IMR-90 (cell line): ENCODE measurements at regions not wholly inside any gene's neighbourhood (a gene's known extent, or its start where the extent isn't known, plus 50 kb on each side); places are given as distances from the start of the nearest gene placed in this dataset.

Experiments used
- ATAC-seq: fragments of 200-7000 bp; cut with Tn5 transposase; 2 replicates; pipeline ENCODE4 v1.9.1; 2020; ENCODE audit warnings: low read depth, mild to moderate bottlenecking, moderate library complexity
- BruUV-seq: library from RNA; stranded (reverse); fragments of 400-500 nt; replicated peaks from 2 replicates; lab custom pipeline; 2021; lab: Mats Ljungman, UMichigan
- CTCF ChIA-PET: fragments of 300-600 bp; formaldehyde crosslinking; extraction: SDS; loops from one replicate; lab custom pipeline; 2021; ENCODE audit warnings: antibody characterized with exemption; lab: Yijun Ruan, JAX
- POLR2A ChIA-PET: fragments of 300-600 bp; sonication (Branson Sonifier 250); formaldehyde crosslinking; loops from one replicate; lab custom pipeline; 2022; ENCODE audit warnings: antibody characterized with exemption; ENCODE audit not compliant: unreplicated experiment; lab: Charles Lee
- DNase-seq: peaks from one replicate; pipeline ENCODE4 v3.0.0; 2013
- H2AFZ ChIP-seq: replicated peaks from 2 replicates; pipeline ENCODE3; 2013; ENCODE audit warnings: low read length, mild to moderate bottlenecking; ENCODE audit not compliant: poor library complexity
- H2AK5ac ChIP-seq: 2 replicates; pipeline ENCODE4 v1.6.1; 2013; ENCODE audit warnings: low read depth, low read length, inconsistent platforms
- H2AK9ac ChIP-seq: replicated peaks from 2 replicates; pipeline ENCODE3; 2013; ENCODE audit warnings: mild to moderate bottlenecking, low read depth, low read length, moderate library complexity; ENCODE audit not compliant: poor library complexity
- H2BK120ac ChIP-seq: 2 replicates; pipeline ENCODE4 v1.6.1; 2013; ENCODE audit warnings: low read depth, low read length, inconsistent platforms
- H2BK15ac ChIP-seq: 3 replicates; pipeline ENCODE4 v1.6.1; 2013; ENCODE audit warnings: low read depth, low read length, inconsistent platforms
- H2BK20ac ChIP-seq: 2 replicates; pipeline ENCODE4 v1.6.1; 2013; ENCODE audit warnings: low read depth, mild to moderate bottlenecking, inconsistent platforms, low read length, moderate library complexity
- H2BK5ac ChIP-seq: 2 replicates; pipeline ENCODE4 v1.6.1; 2013; ENCODE audit warnings: mild to moderate bottlenecking, low read depth, low read length, inconsistent platforms; ENCODE audit not compliant: poor library complexity, severe bottlenecking
- H3K14ac ChIP-seq: replicated peaks from 2 replicates; pipeline ENCODE4 v1.6.1; 2013; ENCODE audit warnings: low read depth, low read length, inconsistent platforms
- H3K18ac ChIP-seq: 2 replicates; pipeline ENCODE4 v1.6.1; 2013; ENCODE audit warnings: low read depth, low read length, control low read depth
- H3K23ac ChIP-seq: 2 replicates; pipeline ENCODE4 v1.6.1; 2013; ENCODE audit warnings: low read depth, low read length, inconsistent platforms
- H3K27ac ChIP-seq: 2 replicates; pipeline ENCODE4 v1.5.1; 2013; ENCODE audit warnings: mild to moderate bottlenecking, control low read depth, low read length; ENCODE audit not compliant: insufficient read depth
- H3K27me3 ChIP-seq: 2 replicates; pipeline ENCODE4 v1.6.1; 2013; ENCODE audit warnings: low read length; ENCODE audit not compliant: control insufficient read depth, insufficient read depth
- H3K36me3 ChIP-seq: 2 replicates; pipeline ENCODE4 v1.6.1; 2013; ENCODE audit warnings: low read length, mixed read lengths; ENCODE audit not compliant: control insufficient read depth, insufficient read depth
- H3K4ac ChIP-seq: 2 replicates; pipeline ENCODE4 v1.6.1; 2013; ENCODE audit warnings: low read depth, low read length, inconsistent platforms
- H3K4me1 ChIP-seq: 2 replicates; pipeline ENCODE4 v1.6.1; 2013; ENCODE audit warnings: low read length, mixed read lengths; ENCODE audit not compliant: control insufficient read depth, insufficient read depth
- H3K4me2 ChIP-seq: 2 replicates; pipeline ENCODE4 v1.6.1; 2013; ENCODE audit warnings: low read depth, mild to moderate bottlenecking, control low read depth, low read length, moderate library complexity
- H3K4me3 ChIP-seq: 2 replicates; pipeline ENCODE4 v1.5.1; 2013; ENCODE audit warnings: low read depth, mild to moderate bottlenecking, control low read depth, low read length, moderate library complexity; ENCODE audit not compliant: insufficient read depth
- H3K56ac ChIP-seq: 2 replicates; pipeline ENCODE4 v1.6.1; 2013; ENCODE audit warnings: low read length, inconsistent platforms; ENCODE audit not compliant: insufficient read depth; ENCODE audit errors: extremely low read depth
- H3K79me1 ChIP-seq, 2 experiments: 2 replicates each; pipeline ENCODE4 v1.6.1; 2013; ENCODE audit warnings: low read length in 2 of 2, inconsistent platforms in 1 of 2, low read depth in 1 of 2
- H3K9ac ChIP-seq: 2 replicates; pipeline ENCODE4 v1.6.1; 2013; ENCODE audit warnings: low read depth, low read length, control low read depth
- H3K9me1 ChIP-seq: 2 replicates; pipeline ENCODE4 v1.6.1; 2013; ENCODE audit warnings: low read length, inconsistent platforms; ENCODE audit not compliant: insufficient read depth
- H3K9me3 ChIP-seq: 2 replicates; pipeline ENCODE4 v1.6.1; 2013; ENCODE audit warnings: low read length; ENCODE audit not compliant: control insufficient read depth, insufficient read depth
- H4K20me1 ChIP-seq: 2 replicates; pipeline ENCODE4 v1.6.1; 2013; ENCODE audit warnings: low read length, inconsistent platforms; ENCODE audit not compliant: insufficient read depth
- H4K5ac ChIP-seq: 2 replicates; pipeline ENCODE4 v1.6.1; 2013; ENCODE audit warnings: mild to moderate bottlenecking, low read depth, low read length, control low read depth
- H4K8ac ChIP-seq, 2 experiments: 2 replicates each; pipeline ENCODE4 v1.6.1; 2013; ENCODE audit warnings: low read depth in 2 of 2, low read length in 2 of 2, control low read depth in 1 of 2, inconsistent platforms in 1 of 2
- H4K91ac ChIP-seq: 2 replicates; pipeline ENCODE4 v1.6.1; 2013; ENCODE audit warnings: low read depth, low read length, inconsistent platforms; ENCODE audit not compliant: insufficient read depth
- MXI1 ChIP-seq: IDR thresholded peaks from 2 replicates; pipeline ENCODE4 v1.6.1; 2012; ENCODE audit warnings: low read depth, mild to moderate bottlenecking, low read length, moderate library complexity, borderline replicate concordance
- SMC3 ChIP-seq: fragments of 150-350 bp; IDR thresholded peaks from 2 replicates; pipeline ENCODE4 v1.6.1; 2016; ENCODE audit warnings: low read depth, mild to moderate bottlenecking, antibody characterized with exemption, low read length, moderate library complexity
- WGBS, 2 experiments: methylation state at CpG; one replicate each; pipeline versions ENCODE4 v1.1.5 to v1.1.7; 2013; ENCODE audit warnings: missing lambda C conversion rate in 2 of 2; ENCODE audit not compliant: insufficient read length in 1 of 2; ENCODE audit errors: extremely low coverage in 2 of 2; 5-methylcytosine and 5-hydroxymethylcytosine counted together
- dilution Hi-C: fragments of 300-500 bp; cut with HindIII; formaldehyde crosslinking; loops from one replicate; pipeline ENCODE4 v1.14.3; 2018; ENCODE audit warnings: low sequenced_read_pairs; ENCODE audit not compliant: unreplicated experiment
- in situ Hi-C: fragments of 300-500 bp; cut with MboI; formaldehyde crosslinking; loops from 3 replicates; pipeline ENCODE4 v1.14.3; 2019; ENCODE audit warnings: low sequenced_read_pairs, inconsistent platforms, mixed read lengths
- intact Hi-C: fragments of 100-400 bp; cut with micrococcal nuclease; formaldehyde crosslinking; loops from 2 replicates; pipeline ENCODE4 v1.10.0; 2022

DNA sequence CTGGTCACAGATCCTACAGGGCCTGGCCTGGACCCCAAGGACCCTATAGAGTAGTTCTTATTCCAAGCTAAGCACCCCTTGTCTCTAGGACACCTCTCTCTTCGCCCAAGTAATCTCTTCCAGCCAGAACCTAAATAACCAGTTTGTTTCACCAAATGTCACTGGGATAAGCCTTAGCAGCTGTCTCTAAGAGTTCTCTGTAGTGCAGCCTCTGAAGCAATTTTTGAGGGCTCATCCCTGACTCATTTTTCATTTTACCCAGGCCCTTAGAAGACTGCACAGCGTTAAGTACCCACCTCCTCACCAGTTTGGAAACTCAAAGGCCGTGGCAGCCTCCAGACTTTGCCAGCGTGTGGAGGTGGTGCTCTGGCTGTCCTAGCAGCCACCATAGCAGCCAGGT lies 290.1 kb upstream of the SIX2 start:
- no peak overlapping the region for H2BK15ac ChIP-seq
- no peak overlapping the region for H2BK20ac ChIP-seq
- H3K23ac ChIP-seq, result no peak overlapping the region
- H2AK9ac ChIP-seq, result no peak overlapping the region
- no peak overlapping the region for H3K9ac ChIP-seq
- H3K27ac ChIP-seq, result no peak overlapping the region
- DNase-seq (no peak), ATAC-seq (no peak)
- ChIA-PET POLR2A (no interaction called here), CTCF (no interaction called here)
- intact Hi-C loops, result no loop called here
- no peak overlapping the region for H4K5ac ChIP-seq
- no peaks in the 10 kb centered on the region for H3K9me3 ChIP-seq
- no peaks in the 10 kb centered on the region for H3K9me1 ChIP-seq
- in situ Hi-C loops, result no loop called here
- H3K56ac ChIP-seq, result no peak overlapping the region
- H3K79me1 ChIP-seq, result no peaks in the 10 kb centered on the region
- no peak overlapping the region for H3K4ac ChIP-seq
- no peak overlapping the region for H2AK5ac ChIP-seq
- no peaks in the 10 kb centered on the region for H3K36me3 ChIP-seq
- peaks cover 2% of the 10 kb centered on the region; the same call in 1 of the 2 replicates for H3K4me1 ChIP-seq
- no peak overlapping the region for H3K14ac ChIP-seq
- H2AFZ ChIP-seq, result no peak overlapping the region
- dilution Hi-C loops, result no loop called here
- H4K8ac ChIP-seq, result no peak overlapping the region
- no peak overlapping the region for H2BK120ac ChIP-seq
- no peak overlapping the region for H2BK5ac ChIP-seq
- 50% methylated on average over 1 of the region's 4 CpGs; no CpG with 5 or more reads in 1 of the 2 experiments for WGBS, 2 experiments
- H3K4me3 ChIP-seq, result no peak overlapping the region
- peaks cover 62% of the 10 kb centered on the region for H3K27me3 ChIP-seq
- TF ChIP-seq MXI1 (no peak), SMC3 (no peak)
- H4K91ac ChIP-seq, result no peak overlapping the region
- no peaks in the 10 kb centered on the region for H4K20me1 ChIP-seq
- no TSS peak for BruUV-seq
- H3K4me2 ChIP-seq, result no peak overlapping the region
- H3K18ac ChIP-seq, result no peak overlapping the region
